A172 (cell line): ENCODE measurements at regions not wholly inside any gene's neighbourhood (a gene's known extent, or its start where the extent isn't known, plus 50 kb on each side); places are given as distances from the start of the nearest gene placed in this dataset.

ENCODE experiments used
- DNase-seq: peaks from one replicate; pipeline ENCODE4 v3.0.0-alpha.2; 2015; ENCODE audit warnings: low spot score

DNA sequence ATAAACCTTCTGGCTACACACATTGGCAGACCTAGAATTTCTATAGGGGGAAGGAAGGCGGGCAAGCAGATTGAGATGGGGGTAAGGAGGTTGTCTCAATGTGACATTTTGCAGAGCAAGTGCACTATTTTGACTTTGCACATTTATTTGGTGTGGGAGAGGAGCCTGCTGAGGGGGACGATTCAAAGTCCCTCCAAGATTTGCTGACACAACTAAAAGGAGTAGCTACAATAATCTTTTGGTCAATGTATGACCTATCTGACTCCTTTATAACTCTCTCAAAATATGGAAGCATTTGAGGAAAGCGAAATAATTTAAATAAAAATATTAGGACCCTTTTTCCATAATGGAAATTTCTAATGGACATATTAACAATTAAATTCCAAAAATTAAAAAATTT is 274.9 kb upstream of the PPARGC1A start:
- no peak for DNase-seq

GRCh38 chr4:24164054-24164693 is 274.3 kb upstream of the PPARGC1A start:
- peak; percentile 19 for DNase-seq

- DNase-seq = no peak
Observed at GRCh38 chr4:24163314-24163713, 273.5 kb upstream of the PPARGC1A start.

DNA sequence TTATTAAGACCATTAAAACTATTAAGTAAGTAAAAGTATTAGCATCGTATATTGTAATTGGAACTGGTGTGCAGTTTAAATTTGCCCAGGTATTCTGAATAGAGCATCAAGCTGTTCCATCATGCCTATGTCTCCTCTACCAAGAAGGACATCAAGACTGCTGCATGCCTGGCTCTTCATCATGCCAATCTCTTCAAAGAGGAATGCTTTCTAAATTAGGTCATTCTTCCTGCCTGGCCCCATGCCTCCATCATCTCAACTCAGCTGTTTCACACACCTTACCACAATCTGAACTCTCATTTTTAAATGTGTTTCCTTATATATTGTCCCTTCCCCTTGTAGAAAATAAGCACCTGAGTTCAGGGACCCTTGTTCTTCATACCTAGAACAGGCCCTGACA is 270.5 kb upstream of the PPARGC1A start:
- DNase-seq = peak; percentile 22

- no peak for DNase-seq
Observed at GRCh38 chr4:24158031-24158430, 268.2 kb upstream of the PPARGC1A start.

- no peak for DNase-seq
Observed at GRCh38 chr4:24150034-24150433, 260.2 kb upstream of the PPARGC1A start.

DNA sequence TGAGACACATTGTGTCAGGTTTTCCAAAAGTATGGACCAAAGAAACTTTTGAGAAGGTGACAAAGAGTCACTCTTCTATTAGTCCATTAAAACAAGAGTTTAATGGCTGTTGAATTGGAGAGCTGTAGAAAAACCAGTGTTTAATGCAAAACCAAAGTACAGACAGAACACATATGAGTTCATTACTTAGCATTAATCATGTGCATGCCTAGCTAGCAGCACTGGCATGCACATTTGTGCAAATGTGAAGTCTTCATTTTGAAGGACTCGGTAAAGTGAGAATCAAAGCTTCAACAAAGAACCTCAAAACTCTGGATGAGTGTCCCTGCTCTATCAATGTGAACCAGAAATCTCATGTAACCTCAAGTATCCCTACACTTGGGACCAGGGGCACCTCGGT is 256.3 kb upstream of the PPARGC1A start:
- no peak for DNase-seq

GRCh38 chr4:24145591-24145990 is 255.7 kb upstream of the PPARGC1A start:
- no peak for DNase-seq

- no peak for DNase-seq
Observed at GRCh38 chr4:24144381-24144780, 254.5 kb upstream of the PPARGC1A start.

GRCh38 chr4:24143741-24144140 is 253.9 kb upstream of the PPARGC1A start:
- no peak for DNase-seq

DNA sequence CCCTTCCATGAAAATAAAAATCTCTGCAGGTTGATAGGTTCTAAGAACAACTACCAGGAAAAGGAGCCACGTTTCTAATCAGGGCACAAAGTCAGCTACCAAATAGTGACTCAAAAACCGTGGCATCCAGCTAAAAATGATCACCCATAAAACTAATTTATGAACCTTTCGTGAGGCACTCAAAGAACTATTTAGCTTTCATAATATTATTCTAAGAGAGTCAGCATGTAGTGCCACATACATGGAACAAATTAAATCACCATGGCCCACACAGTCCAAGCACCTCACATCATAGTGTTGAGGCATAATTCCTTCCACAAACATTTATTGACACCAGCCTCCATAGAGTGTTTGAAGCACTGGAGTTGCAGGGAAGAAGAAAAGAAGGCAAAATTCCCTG is 252.0 kb upstream of the PPARGC1A start:
- DNase-seq = no peak

DNA sequence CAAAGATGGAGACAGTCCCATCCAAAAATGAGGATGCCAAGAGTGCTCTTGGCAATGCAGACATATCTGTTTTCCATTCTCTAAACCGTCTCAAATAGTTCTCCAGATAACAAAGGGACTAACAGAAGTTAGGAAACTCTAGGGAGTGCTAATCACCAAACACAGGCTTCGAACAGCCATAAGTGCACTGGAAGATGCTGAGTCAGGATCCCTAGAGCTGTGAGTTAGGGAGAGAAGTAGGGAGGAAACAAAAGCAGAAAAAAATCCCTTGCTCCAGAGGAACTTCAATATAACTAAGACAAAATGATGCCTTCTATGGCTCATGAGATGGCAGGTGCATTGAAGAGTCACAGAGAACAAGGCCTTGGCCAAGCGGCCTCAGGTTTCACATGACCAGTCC is 251.0 kb upstream of the PPARGC1A start:
- DNase-seq = no peak

GRCh38 chr4:24137671-24138601 is 248.1 kb upstream of the PPARGC1A start:
- no peak for DNase-seq

DNA sequence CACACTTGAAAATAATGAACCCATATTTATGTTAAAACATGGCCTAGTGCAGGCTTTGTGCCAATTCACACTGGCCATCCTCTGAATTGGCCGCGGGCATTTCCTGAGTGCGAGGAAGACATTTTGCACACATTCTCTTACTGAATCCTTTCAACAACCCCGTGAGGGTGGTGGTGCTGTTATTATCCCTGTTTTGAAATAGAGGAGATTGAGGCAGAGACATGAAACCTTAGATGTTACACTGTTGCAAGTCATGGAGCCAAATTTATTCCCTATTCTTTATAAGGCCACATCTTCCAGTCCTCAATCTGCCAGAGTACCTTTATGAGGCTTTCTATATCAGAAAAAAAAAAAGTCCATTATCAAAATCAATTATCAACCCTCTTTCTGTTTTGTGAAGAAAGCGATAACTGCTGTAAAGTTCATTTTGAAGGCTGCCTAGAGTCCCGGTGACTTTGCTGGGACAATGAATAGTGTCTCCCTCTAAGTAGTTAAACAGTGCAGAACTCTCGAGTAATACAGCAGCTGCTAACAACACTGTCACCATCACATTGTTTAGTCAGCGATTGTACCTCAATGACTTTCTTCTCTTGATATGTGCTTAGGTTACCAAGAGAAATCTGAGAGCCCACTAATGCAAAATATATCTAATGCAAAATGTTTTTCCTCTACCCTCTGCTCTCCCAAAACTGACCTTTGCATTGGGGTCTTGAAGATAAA is 242.3 kb upstream of the PPARGC1A start:
- DNase-seq = no peak

- no peak for DNase-seq
Observed at GRCh38 chr4:24130637-24131036, 240.8 kb upstream of the PPARGC1A start.

DNA sequence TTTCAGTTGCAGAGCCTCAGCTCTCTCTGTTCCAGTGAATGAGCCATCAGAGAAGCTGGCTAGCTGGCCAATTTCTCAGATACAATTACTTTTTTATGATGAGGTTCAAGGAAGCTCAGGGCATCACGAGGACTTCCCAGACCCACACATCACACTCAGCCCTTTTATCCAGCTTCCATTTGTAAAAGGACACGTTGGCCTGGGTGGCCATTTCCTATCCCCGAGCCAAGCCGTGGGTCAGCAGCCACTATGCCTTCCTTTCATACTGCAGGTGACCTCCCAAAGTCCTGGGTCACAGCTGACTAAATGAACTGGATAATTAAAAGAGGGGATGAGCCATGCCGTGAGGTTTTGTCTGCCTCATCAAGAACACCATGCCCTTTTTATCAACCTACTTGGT is 236.9 kb upstream of the PPARGC1A start:
- no peak for DNase-seq

- no peak for DNase-seq
Observed at GRCh38 chr4:24121395-24122175, 231.7 kb upstream of the PPARGC1A start.

DNA sequence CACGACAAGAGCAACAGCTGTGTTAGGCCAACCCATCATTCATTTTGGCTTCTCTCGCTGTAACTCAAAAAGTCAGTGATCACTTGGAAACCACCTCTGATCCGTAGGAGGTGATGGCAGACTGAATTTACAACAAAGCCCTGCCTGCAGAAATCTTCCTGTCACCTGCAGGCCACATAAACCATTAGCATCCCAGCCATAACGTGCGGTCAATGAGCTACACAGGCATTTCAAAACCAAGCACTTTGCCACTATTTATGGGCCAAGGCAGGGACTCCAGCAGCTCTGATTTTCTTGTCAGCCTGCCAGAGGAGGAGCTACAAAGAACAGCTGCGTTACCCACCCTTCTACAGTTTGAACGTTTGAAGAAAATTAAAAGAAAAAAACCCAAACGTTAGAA is 228.1 kb upstream of the PPARGC1A start:
- DNase-seq = no peak

- no peak for DNase-seq
Observed at GRCh38 chr4:24116107-24116506, 226.3 kb upstream of the PPARGC1A start.

GRCh38 chr4:24114919-24115500 is 225.2 kb upstream of the PPARGC1A start:
- DNase-seq = no peak

DNA sequence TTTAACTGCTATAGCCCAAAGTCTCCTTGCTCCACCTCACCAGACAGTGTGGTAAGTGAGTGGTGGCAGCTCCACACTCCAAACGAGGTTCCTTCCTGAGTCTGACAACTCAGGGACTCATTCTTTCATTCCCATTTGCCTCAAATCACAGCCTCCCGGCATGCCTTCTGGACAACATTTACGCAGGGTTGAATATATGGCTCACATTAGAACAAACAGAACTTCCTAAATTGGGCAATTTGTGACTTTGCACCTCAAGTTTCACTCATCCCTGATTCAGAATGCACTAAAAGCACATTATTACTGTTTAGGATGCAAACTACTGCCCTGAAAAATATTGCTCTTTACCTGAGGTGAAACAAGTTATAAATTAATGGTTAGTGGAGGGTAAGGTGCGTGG is 224.6 kb upstream of the PPARGC1A start:
- DNase-seq = no peak
